IMR-90 (cell line): ENCODE measurements at regions not wholly inside any gene's neighbourhood (a gene's known extent, or its start where the extent isn't known, plus 50 kb on each side); places are given as distances from the start of the nearest gene placed in this dataset.

Source experiments
- BHLHE40 ChIP-seq: fragments of 150-350 bp; IDR thresholded peaks from 2 replicates; pipeline ENCODE4 v1.6.1; 2016; ENCODE audit warnings: mild to moderate bottlenecking, low read depth, low read length
- CEBPB ChIP-seq: IDR thresholded peaks from 2 replicates; pipeline ENCODE4 v1.6.1; 2012; ENCODE audit warnings: low read depth, low read length, improper control_type of control experiment
- CHD1 ChIP-seq: IDR thresholded peaks from 2 replicates; pipeline ENCODE4 v1.6.1; 2012; ENCODE audit warnings: low read depth, low read length, improper control_type of control experiment
- CTCF ChIP-seq: conservative IDR thresholded peaks from 2 replicates; pipeline ENCODE4 v1.5.1; 2012; ENCODE audit warnings: mild to moderate bottlenecking, low read depth, low read length, improper control_type of control experiment
- ELK1 ChIP-seq: fragments of 150-350 bp; IDR thresholded peaks from 2 replicates; pipeline ENCODE4 v1.6.1; 2016; ENCODE audit warnings: low read depth, mild to moderate bottlenecking, low read length, moderate library complexity, borderline replicate concordance
- MAFK ChIP-seq: IDR thresholded peaks from 2 replicates; pipeline ENCODE4 v1.6.1; 2012; ENCODE audit warnings: low read depth, low read length, improper control_type of control experiment
- NFE2L2 ChIP-seq: fragments of 150-350 bp; IDR thresholded peaks from 2 replicates; pipeline ENCODE4 v1.6.1; 2016; ENCODE audit warnings: low read depth, mild to moderate bottlenecking, low read length
- POLR2A ChIP-seq: IDR thresholded peaks from 2 replicates; pipeline ENCODE4 v1.6.1; 2012; ENCODE audit warnings: mild to moderate bottlenecking, low read depth, low read length
- RAD21 ChIP-seq: IDR thresholded peaks from 2 replicates; pipeline ENCODE4 v1.6.1; 2012; ENCODE audit warnings: low read length, improper control_type of control experiment
- RCOR1 ChIP-seq: IDR thresholded peaks from 2 replicates; pipeline ENCODE4 v1.6.1; 2012; ENCODE audit warnings: mild to moderate bottlenecking, low read length, improper control_type of control experiment; ENCODE audit not compliant: insufficient replicate concordance

GRCh38 chr2:120450196-120450820 is 104.4 kb downstream of the INHBB start:
- TF ChIP-seq CTCF: no peak
- TF ChIP-seq CHD1: no peak
- TF ChIP-seq POLR2A: no peak
- no peak for TF ChIP-seq NFE2L2
- TF ChIP-seq RCOR1: no peak
- no peak for TF ChIP-seq RAD21
- no peak for TF ChIP-seq ELK1
- no peak for TF ChIP-seq CEBPB
- no peak for TF ChIP-seq BHLHE40
- TF ChIP-seq MAFK: no peak
